HCT116 (cell line): ENCODE measurements at regions not wholly inside any gene's neighbourhood (a gene's known extent, or its start where the extent isn't known, plus 50 kb on each side); places are given as distances from the start of the nearest gene placed in this dataset.

Experiments used
- ATAC-seq: fragments of 200-7000 bp; cut with Tn5 transposase; 2 replicates; pipeline ENCODE4 v1.9.1; 2020; ENCODE audit warnings: mild to moderate bottlenecking, moderate library complexity
- BruUV-seq: library from RNA; stranded (reverse); fragments of 400-500 nt; replicated peaks from 2 replicates; lab custom pipeline; 2021; lab: Mats Ljungman, UMichigan
- CTCF ChIA-PET: fragments of 300-600 bp; sonication (Branson Sonifier 250); formaldehyde crosslinking; loops from one replicate; lab custom pipeline; 2021; ENCODE audit warnings: antibody characterized with exemption; lab: Charles Lee
- POLR2A ChIA-PET: fragments of 300-600, 350-600 bp; sonication (Branson Sonifier 250); formaldehyde crosslinking; loops from one replicate; lab custom pipeline; 2021; ENCODE audit warnings: antibody characterized with exemption; lab: Charles Lee
- RAD21 ChIA-PET, 2 experiments: fragments of 300-600 bp; sonication (Branson Sonifier 250); formaldehyde crosslinking; loops; one replicate each; lab custom pipeline; 2023; ENCODE audit warnings: low total read pairs in 2 of 2; ENCODE audit not compliant: uncharacterized antibody in 2 of 2, unreplicated experiment in 2 of 2, low non-redundant PET in 1 of 2; lab: Charles Lee
- DNase-seq: peaks from one replicate; pipeline ENCODE4 v3.0.0-alpha.2; 2010; ENCODE audit warnings: low read depth, low spot score
- H2AFZ ChIP-seq: fragments of 200-600 bp; shearing (Covaris generic), sonication (generic); 2 replicates; pipeline ENCODE4 v1.6.1; 2017; ENCODE audit warnings: low read depth, mixed run types, mixed read lengths, antibody characterized with exemption, low read length; ENCODE audit not compliant: poor library complexity, severe bottlenecking
- H3K27ac ChIP-seq: 2 replicates; pipeline ENCODE4 v1.5.1; 2012; ENCODE audit warnings: low read depth, low read length
- H3K27me3 ChIP-seq: fragments of 200-600 bp; sonication (generic); 2 replicates; pipeline ENCODE4 v1.6.1; 2016; ENCODE audit warnings: mixed run types, low read length, mixed read lengths; ENCODE audit not compliant: insufficient read depth
- H3K36me3 ChIP-seq, 2 experiments: fragments of 200-500 bp in 1 of 2; fragments of 200-600 bp in 1 of 2; sonication (Bioruptor generic) in 1 of 2; sonication (generic) in 1 of 2; 2 replicates each; pipeline versions ENCODE4 v1.5.1 to v1.6.1; 2014 to 2016; ENCODE audit warnings: low read length in 2 of 2, inconsistent platforms in 1 of 2, mixed read lengths in 1 of 2, mixed run types in 1 of 2; ENCODE audit not compliant: insufficient read depth in 2 of 2, control insufficient read depth in 1 of 2
- H3K4me1 ChIP-seq, 2 experiments: fragments of 200-600 bp in 1 of 2; sonication (generic) in 1 of 2; 2 replicates each; pipeline versions ENCODE4 v1.5.1 to v1.6.1; 2012 to 2017; ENCODE audit warnings: low read length in 2 of 2, inconsistent platforms in 1 of 2, mild to moderate bottlenecking in 1 of 2, mixed read lengths in 1 of 2, mixed run types in 1 of 2, moderate library complexity in 1 of 2; ENCODE audit not compliant: insufficient read depth in 2 of 2, control insufficient read depth in 1 of 2
- H3K4me2 ChIP-seq: fragments of 200-600 bp; sonication (generic); 2 replicates; pipeline ENCODE4 v1.6.1; 2017; ENCODE audit warnings: mixed run types, low read length, mixed read lengths
- H3K4me3 ChIP-seq, 2 experiments: fragments of 200-600 bp in 1 of 2; sonication (generic) in 1 of 2; replicated peaks in 1 of 2; 2 replicates each; pipeline ENCODE4 v1.5.1; 2011 to 2016; ENCODE audit warnings: low read length in 2 of 2, control low read depth in 1 of 2, low read depth in 1 of 2, mild to moderate bottlenecking in 1 of 2, mixed read lengths in 1 of 2, mixed run types in 1 of 2
- H3K79me2 ChIP-seq: fragments of 200-600 bp; sonication (generic); 2 replicates; pipeline ENCODE4 v1.6.1; 2017; ENCODE audit warnings: mild to moderate bottlenecking, mixed run types, low read length, moderate library complexity, mixed read lengths; ENCODE audit not compliant: insufficient read depth
- H3K9ac ChIP-seq: fragments of 200-600 bp; sonication (generic); 2 replicates; pipeline ENCODE4 v1.6.1; 2016; ENCODE audit warnings: low read length, mixed read lengths
- H3K9me2 ChIP-seq: fragments of 200-600 bp; sonication (generic), shearing (Covaris generic); 2 replicates; pipeline ENCODE4 v1.6.1; 2017; ENCODE audit warnings: mixed run types, mild to moderate bottlenecking, moderate library complexity; ENCODE audit not compliant: insufficient read depth
- H3K9me3 ChIP-seq, 2 experiments: fragments of 200-500 bp in 1 of 2; fragments of 200-600 bp in 1 of 2; sonication (Bioruptor generic) in 1 of 2; sonication (generic) in 1 of 2; 2 replicates each; pipeline ENCODE4 v1.6.1; 2014 to 2017; ENCODE audit warnings: low read length in 2 of 2, mixed read lengths in 2 of 2, inconsistent platforms in 1 of 2, low read depth in 1 of 2, mild to moderate bottlenecking in 1 of 2, mixed run types in 1 of 2, moderate library complexity in 1 of 2; ENCODE audit not compliant: control insufficient read depth in 1 of 2, insufficient read depth in 1 of 2
- H4K20me1 ChIP-seq: fragments of 200-600 bp; sonication (generic), shearing (Covaris generic); 2 replicates; pipeline ENCODE4 v1.6.1; 2017; ENCODE audit warnings: mixed run types, mild to moderate bottlenecking, moderate library complexity; ENCODE audit not compliant: insufficient read depth
- CBX3 ChIP-seq: IDR thresholded peaks from 2 replicates; pipeline ENCODE4 v1.6.1; 2012; ENCODE audit warnings: low read depth
- CEBPB ChIP-seq: IDR thresholded peaks from 2 replicates; pipeline ENCODE4 v1.6.1; 2012; ENCODE audit warnings: low read depth
- EGR1 ChIP-seq: IDR thresholded peaks from 2 replicates; pipeline ENCODE4 v1.6.1; 2012; ENCODE audit warnings: low read depth
- ELF1 ChIP-seq: IDR thresholded peaks from 2 replicates; pipeline ENCODE4 v1.6.1; 2012; ENCODE audit warnings: low read depth, borderline replicate concordance
- EZH2 ChIP-seq: fragments of 200-600 bp; sonication (generic); IDR thresholded peaks from 2 replicates; pipeline ENCODE4 v1.6.1; 2017; ENCODE audit warnings: antibody characterized with exemption, mixed run types
- EZH2phosphoT487 ChIP-seq: fragments of 200-600 bp; IDR thresholded peaks from 2 replicates; pipeline ENCODE4 v1.6.1; 2018; ENCODE audit warnings: antibody characterized with exemption, borderline replicate concordance
- JUND ChIP-seq: IDR thresholded peaks from 2 replicates; pipeline ENCODE4 v1.6.1; 2012
- POLR2AphosphoS5 ChIP-seq: IDR thresholded peaks from 2 replicates; pipeline ENCODE4 v1.6.1; 2011; ENCODE audit warnings: mild to moderate bottlenecking, low read depth, low read length, moderate library complexity
- SIN3A ChIP-seq: IDR thresholded peaks from 2 replicates; pipeline ENCODE4 v1.6.1; 2012; ENCODE audit warnings: low read depth
- SP1 ChIP-seq: IDR thresholded peaks from 2 replicates; pipeline ENCODE4 v1.6.1; 2012; ENCODE audit warnings: low read depth
- SRF ChIP-seq: IDR thresholded peaks from 2 replicates; pipeline ENCODE4 v1.6.1; 2012; ENCODE audit warnings: low read depth
- TCF7L2 ChIP-seq: IDR thresholded peaks from 2 replicates; pipeline ENCODE4 v1.7.0; 2011; ENCODE audit warnings: borderline replicate concordance, inconsistent platforms; ENCODE audit not compliant: insufficient read depth, insufficient read length; ENCODE audit errors: extremely low read depth
- YY1 ChIP-seq: IDR thresholded peaks from 2 replicates; pipeline ENCODE4 v1.6.1; 2011; ENCODE audit warnings: low read length, low read depth, moderate library complexity, mild to moderate bottlenecking; ENCODE audit not compliant: insufficient replicate concordance; ENCODE audit errors: extremely low read depth
- ZFX ChIP-seq: fragments of 450-650 bp; IDR thresholded peaks from 2 replicates; pipeline ENCODE4 v1.6.1; 2017
- ZNF274 ChIP-seq: fragments of 200-500 bp; sonication (Bioruptor generic); IDR thresholded peaks from 2 replicates; pipeline ENCODE4 v1.6.1; 2014; ENCODE audit warnings: mild to moderate bottlenecking, low read depth, low read length, inconsistent platforms
- intact Hi-C: fragments of 100-400 bp; cut with micrococcal nuclease; formaldehyde crosslinking; loops from 2 replicates; pipeline ENCODE4 v1.10.0; 2022
- TF ChIP-seq, protein P1 (sequence below), 3 experiments: fragments of 200-600 bp in 1 of 3; sonication (generic) in 1 of 3; IDR thresholded peaks in 2 of 3; conservative IDR thresholded peaks in 1 of 3; 2 replicates each; pipeline ENCODE4 v1.5.1; 2012 to 2017; ENCODE audit warnings: low read depth in 2 of 3, low read length in 2 of 3, antibody characterized with exemption in 1 of 3, borderline replicate concordance in 1 of 3, control low read depth in 1 of 3, mild to moderate bottlenecking in 1 of 3, mixed read lengths in 1 of 3, mixed run types in 1 of 3, moderate library complexity in 1 of 3; ENCODE audit not compliant: insufficient read depth in 1 of 3
- TF ChIP-seq, protein P2 (sequence below): IDR thresholded peaks from 2 replicates; pipeline ENCODE4 v1.6.1; 2012
- TF ChIP-seq, protein P3 (sequence below): IDR thresholded peaks from 2 replicates; pipeline ENCODE4 v1.6.1; 2012
- TF ChIP-seq, protein P4 (sequence below): IDR thresholded peaks from 2 replicates; pipeline ENCODE4 v1.6.1; 2011; ENCODE audit warnings: mild to moderate bottlenecking, low read length, moderate library complexity; ENCODE audit not compliant: insufficient replicate concordance; ENCODE audit errors: extremely low read depth
- TF ChIP-seq, protein P5 (sequence below): IDR thresholded peaks from 2 replicates; pipeline ENCODE4 v1.6.1; 2012; ENCODE audit warnings: low read depth

DNA sequence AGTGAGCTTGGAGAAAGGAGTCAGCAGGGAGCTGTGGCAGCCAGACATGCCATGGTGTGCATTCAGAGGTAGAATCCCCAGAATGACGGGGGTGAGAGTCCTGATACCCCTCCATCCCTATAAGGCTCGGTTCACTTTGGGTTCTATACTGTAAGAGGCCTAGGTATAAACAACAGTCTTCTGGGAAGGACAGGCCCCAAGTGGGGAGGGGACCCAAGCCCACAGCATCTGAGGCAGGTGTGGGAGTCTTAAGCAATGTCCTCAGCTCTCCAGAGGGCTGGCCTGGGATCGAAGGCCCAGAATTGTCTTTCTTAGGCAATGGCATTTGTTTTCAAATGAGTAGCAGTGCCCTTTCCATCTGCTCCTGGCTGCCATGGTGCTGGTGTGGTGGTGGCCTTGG lies 50.2 kb upstream of the MAMLD1 start:
- intact Hi-C loops, result no loop called here
- CTCF ChIA-PET, result no interaction called here

More for the DNA sequence above, 50.2 kb upstream of the MAMLD1 start:
- H3K4me3 ChIP-seq, result no peak overlapping the region
- H3K9me3 ChIP-seq, result no peaks in the 10 kb centered on the region
- no peaks in the 10 kb centered on the region for H4K20me1 ChIP-seq
- no peaks in the 10 kb centered on the region for H3K36me3 ChIP-seq
- H3K27ac ChIP-seq, result no peak overlapping the region
- H3K79me2 ChIP-seq, result no peaks in the 10 kb centered on the region
- DNase-seq, result no peak
- H3K4me2 ChIP-seq, result no peak overlapping the region
- no TSS peak for BruUV-seq
- no peak overlapping the region for H3K9ac ChIP-seq
- H2AFZ ChIP-seq, result no peak overlapping the region
- H3K4me1 ChIP-seq, result no peaks in the 10 kb centered on the region
- H3K9me2 ChIP-seq, result no peaks in the 10 kb centered on the region
- H3K27me3 ChIP-seq, result no peaks in the 10 kb centered on the region
- RAD21 ChIA-PET, result no interaction called here
- POLR2A ChIA-PET, result no interaction called here
- ATAC-seq, result no peak
- no peak for TF ChIP-seq SRF
- TF ChIP-seq YY1, result no peak
- no peak for TF ChIP-seq SIN3A
- TF ChIP-seq, protein P1, sequence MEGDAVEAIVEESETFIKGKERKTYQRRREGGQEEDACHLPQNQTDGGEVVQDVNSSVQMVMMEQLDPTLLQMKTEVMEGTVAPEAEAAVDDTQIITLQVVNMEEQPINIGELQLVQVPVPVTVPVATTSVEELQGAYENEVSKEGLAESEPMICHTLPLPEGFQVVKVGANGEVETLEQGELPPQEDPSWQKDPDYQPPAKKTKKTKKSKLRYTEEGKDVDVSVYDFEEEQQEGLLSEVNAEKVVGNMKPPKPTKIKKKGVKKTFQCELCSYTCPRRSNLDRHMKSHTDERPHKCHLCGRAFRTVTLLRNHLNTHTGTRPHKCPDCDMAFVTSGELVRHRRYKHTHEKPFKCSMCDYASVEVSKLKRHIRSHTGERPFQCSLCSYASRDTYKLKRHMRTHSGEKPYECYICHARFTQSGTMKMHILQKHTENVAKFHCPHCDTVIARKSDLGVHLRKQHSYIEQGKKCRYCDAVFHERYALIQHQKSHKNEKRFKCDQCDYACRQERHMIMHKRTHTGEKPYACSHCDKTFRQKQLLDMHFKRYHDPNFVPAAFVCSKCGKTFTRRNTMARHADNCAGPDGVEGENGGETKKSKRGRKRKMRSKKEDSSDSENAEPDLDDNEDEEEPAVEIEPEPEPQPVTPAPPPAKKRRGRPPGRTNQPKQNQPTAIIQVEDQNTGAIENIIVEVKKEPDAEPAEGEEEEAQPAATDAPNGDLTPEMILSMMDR (IDR thresholded peaks at IDR 0.05 in 2 of 3, conservative IDR thresholded peaks at IDR 0.05 in 1 of 3; ENCODE audit: borderline replicate concordance in 1 of 3, insufficient read depth in 1 of 3, low read depth in 2 of 3, low read length in 2 of 3), result no peak
- TF ChIP-seq, protein P2, sequence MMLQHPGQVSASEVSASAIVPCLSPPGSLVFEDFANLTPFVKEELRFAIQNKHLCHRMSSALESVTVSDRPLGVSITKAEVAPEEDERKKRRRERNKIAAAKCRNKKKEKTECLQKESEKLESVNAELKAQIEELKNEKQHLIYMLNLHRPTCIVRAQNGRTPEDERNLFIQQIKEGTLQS, result no peak
- TF ChIP-seq, protein P3, sequence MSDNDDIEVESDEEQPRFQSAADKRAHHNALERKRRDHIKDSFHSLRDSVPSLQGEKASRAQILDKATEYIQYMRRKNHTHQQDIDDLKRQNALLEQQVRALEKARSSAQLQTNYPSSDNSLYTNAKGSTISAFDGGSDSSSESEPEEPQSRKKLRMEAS, result no peak
- TF ChIP-seq, protein P4, sequence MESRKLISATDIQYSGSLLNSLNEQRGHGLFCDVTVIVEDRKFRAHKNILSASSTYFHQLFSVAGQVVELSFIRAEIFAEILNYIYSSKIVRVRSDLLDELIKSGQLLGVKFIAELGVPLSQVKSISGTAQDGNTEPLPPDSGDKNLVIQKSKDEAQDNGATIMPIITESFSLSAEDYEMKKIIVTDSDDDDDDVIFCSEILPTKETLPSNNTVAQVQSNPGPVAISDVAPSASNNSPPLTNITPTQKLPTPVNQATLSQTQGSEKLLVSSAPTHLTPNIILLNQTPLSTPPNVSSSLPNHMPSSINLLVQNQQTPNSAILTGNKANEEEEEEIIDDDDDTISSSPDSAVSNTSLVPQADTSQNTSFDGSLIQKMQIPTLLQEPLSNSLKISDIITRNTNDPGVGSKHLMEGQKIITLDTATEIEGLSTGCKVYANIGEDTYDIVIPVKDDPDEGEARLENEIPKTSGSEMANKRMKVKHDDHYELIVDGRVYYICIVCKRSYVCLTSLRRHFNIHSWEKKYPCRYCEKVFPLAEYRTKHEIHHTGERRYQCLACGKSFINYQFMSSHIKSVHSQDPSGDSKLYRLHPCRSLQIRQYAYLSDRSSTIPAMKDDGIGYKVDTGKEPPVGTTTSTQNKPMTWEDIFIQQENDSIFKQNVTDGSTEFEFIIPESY, result no peak
- no peak for TF ChIP-seq ELF1
- TF ChIP-seq ZFX, result no peak
- no peak for TF ChIP-seq EZH2
- no peak for TF ChIP-seq TCF7L2
- TF ChIP-seq EZH2phosphoT487, result no peak
- no peak for TF ChIP-seq ZNF274
- TF ChIP-seq, protein P5, sequence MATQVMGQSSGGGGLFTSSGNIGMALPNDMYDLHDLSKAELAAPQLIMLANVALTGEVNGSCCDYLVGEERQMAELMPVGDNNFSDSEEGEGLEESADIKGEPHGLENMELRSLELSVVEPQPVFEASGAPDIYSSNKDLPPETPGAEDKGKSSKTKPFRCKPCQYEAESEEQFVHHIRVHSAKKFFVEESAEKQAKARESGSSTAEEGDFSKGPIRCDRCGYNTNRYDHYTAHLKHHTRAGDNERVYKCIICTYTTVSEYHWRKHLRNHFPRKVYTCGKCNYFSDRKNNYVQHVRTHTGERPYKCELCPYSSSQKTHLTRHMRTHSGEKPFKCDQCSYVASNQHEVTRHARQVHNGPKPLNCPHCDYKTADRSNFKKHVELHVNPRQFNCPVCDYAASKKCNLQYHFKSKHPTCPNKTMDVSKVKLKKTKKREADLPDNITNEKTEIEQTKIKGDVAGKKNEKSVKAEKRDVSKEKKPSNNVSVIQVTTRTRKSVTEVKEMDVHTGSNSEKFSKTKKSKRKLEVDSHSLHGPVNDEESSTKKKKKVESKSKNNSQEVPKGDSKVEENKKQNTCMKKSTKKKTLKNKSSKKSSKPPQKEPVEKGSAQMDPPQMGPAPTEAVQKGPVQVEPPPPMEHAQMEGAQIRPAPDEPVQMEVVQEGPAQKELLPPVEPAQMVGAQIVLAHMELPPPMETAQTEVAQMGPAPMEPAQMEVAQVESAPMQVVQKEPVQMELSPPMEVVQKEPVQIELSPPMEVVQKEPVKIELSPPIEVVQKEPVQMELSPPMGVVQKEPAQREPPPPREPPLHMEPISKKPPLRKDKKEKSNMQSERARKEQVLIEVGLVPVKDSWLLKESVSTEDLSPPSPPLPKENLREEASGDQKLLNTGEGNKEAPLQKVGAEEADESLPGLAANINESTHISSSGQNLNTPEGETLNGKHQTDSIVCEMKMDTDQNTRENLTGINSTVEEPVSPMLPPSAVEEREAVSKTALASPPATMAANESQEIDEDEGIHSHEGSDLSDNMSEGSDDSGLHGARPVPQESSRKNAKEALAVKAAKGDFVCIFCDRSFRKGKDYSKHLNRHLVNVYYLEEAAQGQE, result no peak
- no peak for TF ChIP-seq CEBPB
- no peak for TF ChIP-seq EGR1
- TF ChIP-seq JUND, result no peak
- TF ChIP-seq POLR2AphosphoS5, result no peak
- no peak for TF ChIP-seq CBX3
- TF ChIP-seq SP1, result no peak
